NCI-H226 (cell line): ENCODE measurements at regions not wholly inside any gene's neighbourhood (a gene's known extent, or its start where the extent isn't known, plus 50 kb on each side); places are given as distances from the start of the nearest gene placed in this dataset.

ENCODE experiments used
- DNase-seq: peaks from one replicate; pipeline ENCODE4 v3.0.0-alpha.2; 2015

DNA sequence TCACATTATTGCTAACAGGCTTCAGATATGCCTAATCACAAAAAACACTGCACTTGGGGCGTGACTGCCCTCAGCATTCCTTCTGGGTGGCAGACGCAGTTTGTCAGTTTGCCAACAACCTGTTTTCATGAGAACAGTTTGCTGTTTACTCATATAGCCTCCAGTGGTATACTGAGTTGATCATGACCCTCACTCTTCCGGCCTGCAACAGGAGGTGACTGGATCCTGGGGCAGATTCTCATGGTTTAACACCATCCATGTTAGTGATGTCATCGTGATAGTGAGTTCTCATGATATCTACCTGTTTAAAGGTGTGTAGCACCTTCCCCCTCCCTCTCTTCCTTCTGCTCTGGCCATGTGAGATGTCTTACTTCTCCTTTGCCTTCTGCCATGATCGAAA, 555.2 kb downstream of the PLPP3 start:
- no peak for DNase-seq

DNA sequence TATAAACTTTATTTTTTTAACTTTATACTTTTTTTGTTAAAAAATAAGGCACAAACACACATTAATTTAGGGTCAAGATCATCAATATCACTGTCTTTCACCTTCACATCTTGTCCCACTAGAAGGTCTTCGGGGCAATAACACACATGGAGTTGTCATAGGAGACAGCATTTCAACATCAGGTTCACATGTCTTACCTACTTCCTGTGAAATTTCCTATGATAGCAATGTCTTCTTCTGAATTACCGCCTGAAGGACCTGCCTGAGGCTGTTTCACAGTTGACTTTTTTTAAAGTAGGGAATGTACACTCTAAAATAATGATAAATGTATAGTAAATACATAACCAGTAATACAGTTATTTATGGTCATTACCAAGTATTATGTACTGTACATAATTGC, 559.4 kb downstream of the PLPP3 start:
- no peak for DNase-seq

DNA sequence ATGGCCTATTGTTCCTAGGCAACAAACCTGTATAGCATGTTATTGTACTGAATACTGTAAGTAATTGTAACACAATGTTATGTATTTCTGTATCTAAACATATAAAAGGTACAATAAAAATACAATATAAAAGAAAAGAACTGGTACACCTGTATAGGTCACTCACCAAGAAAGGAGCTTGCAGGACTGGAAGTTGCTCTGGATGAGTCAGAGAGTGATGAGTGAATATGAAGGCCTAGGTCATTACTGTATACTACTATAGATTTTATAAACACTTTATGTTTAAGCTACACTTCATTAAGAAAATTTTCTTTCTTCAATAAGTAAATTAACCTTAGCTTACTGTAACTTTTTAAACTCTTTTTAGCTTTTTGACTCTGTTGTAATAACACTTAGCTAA, 559.9 kb downstream of the PLPP3 start:
- no peak for DNase-seq

DNA sequence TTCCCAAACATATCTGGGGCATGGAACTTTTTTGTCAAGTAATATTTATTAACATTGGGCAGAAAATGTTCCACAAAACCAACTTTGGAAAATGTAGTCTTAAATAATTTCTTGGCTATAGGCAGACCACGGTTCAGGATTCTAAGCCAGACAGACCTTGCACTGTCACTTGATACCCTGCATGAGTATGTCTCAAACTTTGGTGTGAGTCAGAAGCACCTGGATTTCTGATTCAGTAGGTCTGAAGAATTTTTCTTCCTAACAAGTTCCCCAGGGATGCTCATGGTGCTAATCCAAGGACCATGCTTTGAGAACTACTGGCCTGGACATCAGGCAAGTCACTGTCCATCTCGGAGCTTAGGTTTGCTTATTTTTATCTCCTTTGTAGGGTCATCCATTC, 562.0 kb downstream of the PLPP3 start:
- DNase-seq, result no peak

DNA sequence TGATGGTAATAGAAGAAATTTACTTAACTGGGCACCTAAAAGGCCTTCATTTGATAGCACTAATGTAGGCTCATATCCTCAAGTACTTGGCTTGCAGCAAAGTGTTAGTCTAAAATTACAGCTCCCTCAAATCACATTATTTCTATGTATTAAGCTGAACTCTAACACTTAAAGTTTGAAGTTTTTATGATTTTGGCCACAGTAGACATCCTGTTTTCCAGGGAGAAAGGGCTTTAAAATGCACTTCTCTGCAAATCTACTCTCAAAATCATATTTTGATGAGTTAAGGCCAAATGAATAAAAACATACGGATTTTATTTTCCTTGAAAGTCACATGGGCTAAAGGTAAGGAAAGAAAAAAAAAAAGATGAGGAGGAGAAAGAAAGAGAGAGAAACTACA, 575.5 kb downstream of the PLPP3 start:
- DNase-seq, result no peak

DNA sequence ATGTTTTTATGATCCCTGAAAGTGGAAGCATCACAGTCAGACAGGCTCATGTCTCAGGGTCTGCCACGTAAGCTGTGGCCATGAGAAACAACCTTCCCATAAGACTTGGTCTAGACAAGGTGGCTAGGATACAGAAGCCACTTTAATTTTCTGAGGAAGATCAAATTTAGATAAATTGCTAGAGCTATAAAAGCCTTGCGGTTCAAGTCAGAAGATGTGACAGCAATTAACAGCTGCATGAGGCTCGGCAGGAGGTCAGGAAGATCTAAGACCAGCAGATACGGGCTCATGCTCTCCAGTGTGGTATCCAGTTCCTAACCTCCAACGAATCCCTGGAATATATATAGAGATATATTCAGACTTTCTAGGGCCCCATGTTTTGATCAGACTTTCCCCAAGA, 577.1 kb downstream of the PLPP3 start:
- DNase-seq, result no peak

DNA sequence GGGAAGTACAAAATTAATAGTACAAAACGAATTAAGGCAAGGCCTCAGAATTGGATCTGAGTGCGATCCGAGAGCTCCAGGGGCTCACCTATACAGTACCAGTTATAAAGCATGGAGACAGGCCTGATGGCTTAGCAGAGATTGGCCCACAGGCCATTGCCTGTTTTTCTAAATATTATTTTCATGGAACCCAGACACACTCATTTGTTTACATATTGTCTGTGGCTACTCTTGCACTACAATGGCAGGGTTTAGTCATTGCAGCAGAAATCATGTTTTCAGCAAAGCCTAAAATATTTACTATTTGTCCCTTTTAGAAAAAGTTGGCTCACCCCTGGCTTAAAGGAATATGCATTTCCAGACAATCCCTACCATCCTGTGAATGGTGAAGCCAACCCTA, 578.9 kb downstream of the PLPP3 start:
- DNase-seq, result no peak

DNA sequence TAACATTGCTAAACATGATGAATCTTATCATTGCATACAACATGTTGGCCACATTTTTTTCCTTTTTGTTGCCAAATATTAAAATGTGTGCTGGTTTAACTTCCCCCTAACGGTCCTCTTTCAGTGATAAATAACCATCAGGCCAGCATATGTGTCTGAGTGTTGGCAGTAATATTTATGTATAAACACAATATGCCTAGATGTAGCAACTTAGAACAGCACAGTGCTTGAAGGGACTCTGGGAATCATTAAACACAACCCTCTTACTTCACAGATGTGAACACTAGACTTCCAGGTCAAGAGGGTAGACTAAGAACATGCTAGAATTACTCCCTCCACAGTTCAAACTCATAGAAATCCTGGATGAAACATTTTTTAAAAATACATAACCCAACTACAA, 581.8 kb downstream of the PLPP3 start:
- no peak for DNase-seq

DNA sequence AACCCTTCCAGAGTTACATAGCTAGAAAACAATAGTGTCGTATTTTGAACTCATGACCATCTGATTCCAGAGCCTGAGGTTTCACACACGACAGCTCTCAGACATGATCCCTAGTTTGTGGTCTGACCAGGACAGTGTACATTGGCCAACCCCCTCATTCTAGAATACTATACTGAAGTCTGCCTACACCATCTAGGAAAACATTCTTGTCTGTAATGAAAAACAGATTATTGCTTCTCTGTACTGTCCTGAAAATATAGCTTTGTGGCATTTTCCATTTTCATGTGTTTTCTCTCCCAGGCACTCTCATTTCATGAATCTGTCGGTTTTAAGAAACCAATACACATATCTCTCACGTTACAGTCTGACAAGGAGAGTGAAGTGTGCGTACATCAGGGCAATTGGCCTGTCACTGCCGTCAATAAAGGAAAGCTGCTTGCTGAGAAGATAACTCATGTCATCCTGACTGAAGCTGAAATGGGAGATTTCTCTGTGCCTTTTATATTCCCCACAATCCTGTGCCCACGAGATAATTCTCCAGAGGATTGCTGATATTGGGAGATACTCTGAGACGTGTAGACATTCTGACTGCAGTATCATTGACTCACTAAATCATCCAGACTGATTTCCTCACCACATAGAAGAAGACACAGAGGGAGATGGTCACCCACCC, 585.6 kb downstream of the PLPP3 start:
- no peak for DNase-seq

DNA sequence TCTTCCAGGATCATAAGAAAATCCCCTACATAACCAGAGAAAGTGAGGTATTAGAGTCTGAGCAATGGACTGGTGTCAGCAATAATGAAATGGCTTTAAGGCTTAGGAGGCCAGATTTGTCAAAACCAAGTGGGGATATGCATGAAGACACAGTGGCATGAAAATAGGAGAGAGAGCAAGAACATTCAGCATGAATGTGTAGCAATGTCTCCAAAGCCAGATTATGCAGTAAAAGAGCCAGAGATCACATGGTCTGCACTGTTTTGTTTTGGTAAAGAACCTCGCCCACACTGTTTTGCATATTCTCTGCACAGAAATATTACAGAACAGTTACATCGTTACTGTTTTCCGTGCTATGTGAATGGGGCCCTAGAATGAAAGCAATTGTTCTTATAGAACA, 589.4 kb downstream of the PLPP3 start:
- no peak for DNase-seq

DNA sequence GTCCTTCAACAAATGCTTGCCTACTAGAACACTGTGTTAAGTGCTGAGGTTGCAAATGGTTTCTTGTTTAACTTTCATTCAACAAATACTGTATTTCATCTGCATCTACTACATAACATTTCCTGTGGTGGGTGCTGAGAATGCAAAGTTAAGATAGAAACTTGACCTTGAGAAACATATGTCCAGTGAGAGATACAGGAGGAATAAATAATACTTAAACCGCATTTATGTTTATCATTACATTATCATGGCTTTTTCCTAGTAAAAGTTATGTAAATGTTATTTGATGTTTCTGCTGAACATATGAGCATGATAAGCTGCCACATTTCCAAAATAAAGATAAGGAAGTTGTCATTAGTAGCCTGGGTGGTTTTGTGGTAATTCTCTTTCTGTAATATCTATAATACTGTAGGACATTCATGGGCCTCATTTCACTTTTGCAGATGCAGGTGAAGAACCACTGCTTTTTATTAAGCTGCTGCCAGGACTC, 590.4 kb downstream of the PLPP3 start:
- DNase-seq, result no peak

DNA sequence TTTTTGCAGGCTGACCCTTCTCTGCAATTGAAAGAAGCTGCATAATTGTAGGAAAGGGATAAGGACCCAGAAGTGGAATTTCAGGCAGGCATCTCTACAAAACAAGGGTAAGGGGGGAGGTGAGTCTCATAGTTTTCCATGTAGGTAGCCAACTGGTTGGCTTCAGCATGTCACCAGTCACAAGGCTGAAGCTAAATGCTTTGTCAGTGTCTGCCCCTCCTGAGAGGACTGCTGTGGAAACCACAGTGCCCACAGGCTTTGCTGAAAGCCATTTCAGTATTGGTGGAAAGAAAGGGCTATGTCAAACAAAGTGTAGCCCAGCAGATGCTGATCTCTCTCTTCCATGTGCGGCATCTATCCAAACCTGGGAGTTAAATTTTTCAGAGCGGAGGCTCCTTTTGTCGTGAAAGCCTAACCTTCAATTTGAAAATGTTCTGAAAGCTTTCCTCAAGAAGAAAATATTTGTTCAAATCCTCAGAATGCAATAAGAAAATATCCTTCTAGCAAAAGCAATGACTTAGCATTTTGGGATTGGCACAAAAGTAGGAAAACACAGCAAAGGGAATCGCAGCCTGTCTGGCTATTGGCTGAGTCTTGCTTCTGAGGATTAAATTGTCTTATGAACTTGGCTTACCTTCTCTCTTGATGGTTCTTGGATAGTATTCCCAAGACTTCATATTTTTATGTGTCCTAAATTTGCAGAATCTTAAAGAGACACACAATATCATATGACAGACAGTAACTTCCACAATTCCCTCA, 591.7 kb downstream of the PLPP3 start:
- DNase-seq, result no peak

DNA sequence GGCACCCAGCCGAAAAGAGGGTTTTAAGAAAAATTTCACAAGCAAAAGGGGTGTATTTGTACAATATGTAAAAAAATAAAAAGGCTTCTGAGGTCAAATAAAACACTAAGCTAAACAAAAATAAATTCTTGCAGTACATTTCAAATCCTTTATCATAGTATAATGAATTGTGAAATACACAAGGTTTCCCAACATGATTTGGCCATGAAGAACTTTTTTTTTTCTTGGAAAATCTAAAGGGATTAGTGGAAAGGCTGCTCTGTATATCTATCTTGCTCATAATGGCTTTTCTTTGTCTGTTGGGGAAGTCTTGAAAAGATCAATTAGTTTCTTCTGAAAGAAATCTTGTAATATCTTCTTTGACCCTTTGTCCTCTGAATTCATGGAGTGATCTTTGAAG, 593.4 kb downstream of the PLPP3 start:
- no peak for DNase-seq

DNA sequence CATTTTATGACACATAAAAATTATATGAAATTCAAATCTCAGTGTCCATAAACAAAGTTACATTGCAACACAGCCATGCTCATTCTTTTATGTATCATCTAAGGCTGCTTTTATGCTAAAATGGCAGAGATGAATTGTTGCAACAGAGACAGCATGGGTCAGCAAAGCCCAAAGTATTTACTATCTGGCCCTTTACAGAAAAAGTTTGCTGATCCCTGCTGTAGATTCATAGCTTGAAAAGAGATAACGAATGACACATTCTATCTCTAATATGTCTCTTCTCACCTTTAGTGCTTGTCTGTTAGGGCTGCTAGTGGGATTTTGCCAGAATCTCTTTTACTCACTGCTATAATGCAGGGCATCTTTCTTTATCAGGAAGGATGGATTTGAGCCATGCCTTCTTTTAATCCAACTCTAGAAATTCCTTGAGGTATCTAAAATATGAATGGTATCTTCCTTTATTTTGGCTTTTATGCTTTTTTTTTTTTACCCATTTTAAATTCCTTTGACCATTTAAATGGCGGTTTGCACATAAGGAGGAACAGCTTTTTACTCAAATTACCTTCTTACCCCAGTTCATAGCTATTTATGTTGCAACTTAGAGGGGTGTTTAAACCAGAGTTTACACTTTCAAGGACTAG, 598.2 kb downstream of the PLPP3 start:
- peak; percentile 74 for DNase-seq

DNA sequence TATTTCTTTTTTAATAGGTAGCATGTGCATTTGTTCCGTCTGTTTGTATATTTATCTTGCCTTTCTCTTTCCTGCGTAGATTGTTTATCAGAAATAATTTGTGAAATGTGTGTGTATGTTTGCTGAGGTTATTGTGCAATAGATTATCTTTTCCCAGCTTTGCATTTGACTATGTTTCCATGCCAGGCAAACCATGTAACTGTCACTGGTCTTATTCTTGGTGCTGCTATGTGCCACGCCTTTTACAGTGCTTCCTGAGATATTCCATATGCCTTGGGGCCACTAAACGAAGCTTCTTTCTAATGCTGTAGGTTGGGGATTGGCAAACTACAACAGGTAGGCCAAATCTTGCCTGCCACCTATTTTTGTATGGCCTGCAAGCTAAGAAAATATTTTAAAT, 598.8 kb downstream of the PLPP3 start:
- peak; percentile 41 for DNase-seq

DNA sequence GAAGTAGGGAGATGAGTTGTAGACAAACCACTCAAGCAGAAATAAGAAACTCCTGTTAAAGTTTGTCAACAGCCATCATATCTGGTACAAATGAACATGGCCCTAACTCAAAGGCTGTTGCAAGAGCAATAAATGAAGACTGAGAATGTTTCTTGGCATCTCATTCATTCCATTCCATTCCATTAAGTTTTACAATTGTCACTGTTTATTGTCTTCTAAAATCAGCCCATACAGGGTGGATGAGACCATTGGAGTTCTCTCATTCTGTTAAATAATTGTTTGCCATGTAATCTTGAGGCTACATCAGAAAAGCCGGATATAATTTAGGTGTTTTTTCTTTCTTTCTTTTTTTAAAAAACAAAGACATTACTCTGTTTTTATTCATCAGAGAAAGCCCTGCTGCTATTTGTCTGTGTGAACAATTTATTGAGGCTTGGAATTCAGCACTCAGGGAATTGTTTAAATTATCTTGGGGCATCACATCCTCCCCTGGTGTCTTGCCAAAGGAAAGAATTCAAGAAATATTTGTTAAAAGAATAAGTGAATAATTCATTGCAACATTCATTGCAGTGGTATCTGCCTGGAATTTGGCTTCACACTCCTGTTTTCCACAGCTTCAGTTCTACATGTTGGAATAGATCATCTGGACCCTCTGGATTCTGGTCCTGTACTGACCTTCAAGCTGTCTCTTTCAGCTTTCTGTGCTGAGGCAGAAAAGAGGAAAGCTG, 604.5 kb downstream of the PLPP3 start:
- peak; percentile 73 for DNase-seq

DNA sequence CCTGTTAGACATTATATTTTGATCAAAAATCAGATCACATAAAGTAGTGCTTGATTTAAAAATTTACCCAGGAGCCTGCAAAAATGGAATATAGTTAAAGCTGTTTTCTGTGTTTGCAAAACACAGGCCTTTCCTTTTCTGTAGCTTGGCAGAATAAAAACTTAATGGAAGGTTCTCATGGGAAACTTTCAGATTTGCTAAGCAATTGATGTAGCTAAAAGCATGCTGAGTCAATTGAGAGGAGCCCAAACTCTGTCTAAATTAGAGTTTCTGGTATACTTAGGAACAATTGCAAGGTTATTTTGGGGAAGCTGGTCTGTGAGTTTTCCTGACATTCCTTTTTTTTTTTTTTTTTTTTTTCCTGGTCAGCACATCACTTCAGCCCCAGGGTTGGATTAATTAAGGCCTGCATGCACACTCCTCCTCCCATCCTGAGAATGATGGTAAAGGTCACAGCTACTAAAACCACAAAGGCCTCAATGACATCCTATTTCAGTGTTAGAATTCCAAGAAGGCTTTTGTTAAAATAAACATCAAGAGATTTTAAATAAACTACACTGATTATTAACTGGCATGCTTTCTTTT, 608.7 kb downstream of the PLPP3 start:
- DNase-seq, result no peak

DNA sequence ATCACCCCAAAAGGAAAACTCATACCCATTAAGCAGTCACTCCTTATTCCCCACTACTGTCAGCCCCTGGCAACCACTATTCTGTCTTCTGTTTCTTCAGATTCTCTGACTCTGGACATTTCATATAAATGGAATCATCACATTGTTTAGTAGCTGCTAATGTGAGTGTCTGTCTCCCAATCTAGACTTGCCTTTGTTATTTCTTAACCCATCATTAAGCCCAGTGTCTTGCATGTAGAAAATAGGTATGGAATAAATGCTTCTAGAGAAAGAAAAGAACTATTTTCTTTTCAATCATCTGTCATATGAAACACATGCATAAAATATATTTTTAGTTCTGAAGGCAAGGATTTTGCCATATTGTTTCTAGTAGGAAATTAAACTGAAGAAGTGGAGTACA, 610.0 kb downstream of the PLPP3 start:
- DNase-seq, result no peak

DNA sequence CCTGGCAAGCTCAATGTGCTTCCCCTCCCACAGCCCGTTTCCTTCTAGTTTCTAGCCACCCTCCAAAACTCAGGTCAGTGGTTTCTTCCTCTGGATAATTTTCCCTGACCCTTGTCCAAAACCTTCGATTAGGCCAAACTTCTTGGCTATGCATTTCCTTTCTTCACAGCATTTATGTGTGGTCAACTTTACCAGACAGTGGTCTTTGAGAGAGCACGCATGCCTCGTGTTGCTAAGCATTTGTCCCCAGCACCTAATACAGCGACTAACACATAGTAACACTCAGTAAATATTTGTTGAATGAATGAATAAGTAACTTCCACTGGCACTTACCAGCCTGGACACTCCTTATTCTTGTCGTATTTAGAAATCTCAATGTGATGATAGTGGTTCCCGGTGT, 610.7 kb downstream of the PLPP3 start:
- no peak for DNase-seq

DNA sequence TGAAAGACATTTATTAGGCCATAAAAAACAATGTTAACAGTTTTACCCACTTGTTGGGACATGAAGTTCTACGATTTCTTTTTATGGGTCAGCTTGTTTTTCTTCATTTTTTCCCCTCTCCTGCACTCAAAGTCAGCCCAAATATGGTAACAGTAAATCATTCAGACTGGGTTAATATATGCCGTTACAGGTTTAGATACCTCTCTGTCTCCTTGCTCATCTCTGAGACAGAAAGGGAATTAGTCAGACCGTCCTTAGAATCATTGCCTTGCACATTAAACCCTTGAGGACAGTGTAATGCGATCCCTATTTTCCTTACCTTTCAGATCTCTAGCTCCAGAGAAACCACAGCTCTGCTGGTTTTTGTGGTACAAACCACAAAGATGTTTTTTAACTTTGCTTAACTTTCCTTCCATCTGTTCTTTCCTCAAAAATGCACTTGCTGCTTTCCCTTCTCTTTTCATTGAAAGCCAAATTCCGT, 613.3 kb downstream of the PLPP3 start:
- DNase-seq, result no peak

DNA sequence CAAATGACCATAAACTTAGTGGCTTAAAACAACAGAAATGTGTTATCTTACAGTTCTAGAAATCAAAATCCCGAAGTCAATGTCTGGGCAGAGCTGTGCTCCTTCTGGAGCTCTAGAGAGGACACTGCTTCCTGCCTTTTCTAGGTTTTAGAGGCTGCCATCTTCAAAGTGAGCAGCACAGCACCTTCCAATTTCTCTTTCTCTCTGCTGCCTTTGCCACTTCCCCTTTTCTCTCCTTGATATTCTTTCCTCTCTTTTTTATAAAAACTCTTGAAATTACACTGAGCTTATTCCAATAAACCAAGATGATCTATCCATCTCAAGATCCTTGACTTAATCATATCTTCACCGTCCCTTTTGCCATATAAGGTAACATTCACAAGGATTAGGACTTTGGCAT, 616.9 kb downstream of the PLPP3 start:
- DNase-seq, result no peak

DNA sequence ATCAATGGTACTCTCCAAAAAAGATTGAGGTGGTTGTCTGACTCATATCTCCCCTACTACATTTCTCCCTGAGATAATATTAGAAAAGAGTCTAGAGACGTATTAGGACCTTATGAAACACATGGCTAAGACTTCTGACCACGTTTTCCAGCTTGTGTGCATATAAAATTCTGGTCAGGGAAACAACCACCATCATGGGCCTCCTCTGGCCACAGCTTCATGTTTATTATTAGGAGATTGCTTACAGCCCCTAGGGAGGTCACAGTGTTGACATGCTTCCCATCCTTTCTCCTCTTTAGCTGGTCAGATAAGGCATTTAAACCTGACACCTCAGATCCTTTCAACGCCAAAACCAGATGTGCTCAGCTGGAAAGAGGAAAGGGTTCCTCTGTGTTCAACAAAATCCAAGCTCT, 620.2 kb downstream of the PLPP3 start:
- DNase-seq, result no peak

DNA sequence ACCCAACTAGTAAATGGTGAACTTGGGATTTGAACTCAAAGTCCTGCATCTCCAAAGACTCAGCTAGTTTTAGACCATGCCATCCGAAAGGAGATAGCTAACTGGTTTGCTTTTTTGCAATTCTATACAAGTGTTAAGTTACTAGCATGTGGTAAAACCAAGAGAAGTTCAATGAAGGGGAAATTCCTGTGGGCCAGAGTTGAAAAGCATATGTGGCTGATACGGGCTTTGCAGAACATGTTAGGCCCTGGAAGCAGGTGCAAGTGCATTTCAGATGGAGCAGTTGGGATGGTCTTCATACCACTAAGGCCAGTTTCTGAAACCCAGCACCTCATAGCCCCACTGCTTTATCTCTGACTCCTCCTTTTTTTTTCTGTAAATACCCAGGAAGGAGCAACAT, 620.9 kb downstream of the PLPP3 start:
- no peak for DNase-seq
